ENCODE measurements at regions not wholly inside any gene's neighbourhood (a gene's known extent, or its start where the extent isn't known, plus 50 kb on each side); places are given as distances from the start of the nearest gene placed in this dataset.

- FAIRE-seq (no peak), ATAC-seq (no peak)
- no peak overlapping the region for H3K4me2 ChIP-seq (ENCODE audit: insufficient read depth, low read length)
- TF ChIP-seq ELK3 (CRISPR knock-in tag; IDR thresholded peaks at IDR 0.05) (no peak), TSC22D4 (tag; IDR thresholded peaks at IDR 0.05) (no peak), THRB (CRISPR knock-in tag; conservative IDR thresholded peaks at IDR 0.05) (no peak), ZNF407 (IDR thresholded peaks at IDR 0.05; ENCODE audit: low read depth) (no peak), TAF1 (IDR thresholded peaks at IDR 0.05; ENCODE audit: control insufficient read depth, extremely low read depth, insufficient read depth, low read length, severe bottlenecking) (no peak), ZNF57 (CRISPR knock-in tag; IDR thresholded peaks at IDR 0.05) (no peak), FOXA3 (CRISPR knock-in tag; conservative IDR thresholded peaks at IDR 0.05 in 1 of 2, IDR thresholded peaks at IDR 0.05 in 1 of 2) (no peak), TOE1 (IDR thresholded peaks at IDR 0.05; ENCODE audit: borderline replicate concordance) (no peak), TOE1 (CRISPR knock-in tag; IDR thresholded peaks at IDR 0.05; ENCODE audit: borderline replicate concordance, low read depth) (no peak), CHD2 (IDR thresholded peaks at IDR 0.05; ENCODE audit: low read depth, low read length) (no peak), ATF1 (CRISPR knock-in tag; IDR thresholded peaks at IDR 0.05) (no peak), ATF1 (tag; IDR thresholded peaks at IDR 0.05) (no peak), MAFF (IDR thresholded peaks at IDR 0.05; ENCODE audit: low read length) (no peak)
These were observed 448.1 kb upstream of the ZNF385D start for GRCh38 chr3:22199095-22199494.

More at GRCh38 chr3:22199095-22199494, 448.1 kb upstream of the ZNF385D start:
- Histone ChIP-seq H3K27ac (ENCODE audit: extremely low read depth, low read depth, low read length) (no peak overlapping the region), H3K9ac (ENCODE audit: insufficient read depth in 1 of 2, low read depth in 2 of 2, low read length in 2 of 2) (no peak overlapping the region), H2AFZ (ENCODE audit: low read depth, low read length) (no peak overlapping the region), H4K20me1 (replicated peaks; ENCODE audit: control insufficient read depth, insufficient read depth, low read length) (no peaks in the 10 kb centered on the region), H3K79me2 (ENCODE audit: control insufficient read depth, insufficient read depth, low read length) (no peaks in the 10 kb centered on the region), H3K27me3 (ENCODE audit: control insufficient read depth in 2 of 2, insufficient read depth in 2 of 2, low read length in 2 of 2) (no peaks in the 10 kb centered on the region), H3K9me3 (replicated peaks; ENCODE audit: control insufficient read depth, insufficient read depth, low read depth, low read length) (no peaks in the 10 kb centered on the region), H3K4me3 (no peak overlapping the region), H3K36me3 (ENCODE audit: control insufficient read depth, insufficient read depth, low read length) (no peaks in the 10 kb centered on the region), H3K9me1 (ENCODE audit: control insufficient read depth, insufficient read depth, low read length) (no peaks in the 10 kb centered on the region), H3K4me1 (replicated peaks in 1 of 2; ENCODE audit: control insufficient read depth in 2 of 2, insufficient read depth in 2 of 2, low read length in 2 of 2) (no peaks in the 10 kb centered on the region)
- intact Hi-C loops (cut with micrococcal nuclease), result no loop called here
- no peak for DNase-seq (ENCODE audit: extremely low read depth in 1 of 4, low spot score in 3 of 4)
- CTCF ChIA-PET (ENCODE audit: low intra/inter-chr PET ratio), result no interaction called here
- in situ Hi-C loops (cut with MboI), result no loop called here
- WGBS (ENCODE audit: insufficient coverage, low coverage, missing lambda C conversion rate), result 0% methylated on average over 1 of the region's 1 CpG
- BruUV-seq (replicated peaks), result no TSS peak
- POLR2A ChIA-PET, result no interaction called here
